HEK293 (cell line): ENCODE measurements at regions not wholly inside any gene's neighbourhood (a gene's known extent, or its start where the extent isn't known, plus 50 kb on each side); places are given as distances from the start of the nearest gene placed in this dataset.

Experiments
- CTCF ChIP-seq: fragments of 450-650 bp; formaldehyde crosslinking; IDR thresholded peaks from 2 replicates; pipeline ENCODE4 v1.5.1; 2016; ENCODE audit warnings: missing biosample characterization, missing genetic modification characterization
- FEZF1 ChIP-seq: fragments of 450-650 bp; formaldehyde crosslinking; IDR thresholded peaks from 2 replicates; pipeline ENCODE4 v1.5.1; 2016; ENCODE audit warnings: missing biosample characterization, missing genetic modification characterization
- GFI1B ChIP-seq: fragments of 450-650 bp; formaldehyde crosslinking; IDR thresholded peaks from 2 replicates; pipeline ENCODE4 v1.5.1; 2016; ENCODE audit warnings: missing biosample characterization, missing genetic modification characterization
- GLI2 ChIP-seq: fragments of 450-650 bp; formaldehyde crosslinking; IDR thresholded peaks from 2 replicates; pipeline ENCODE4; 2017; ENCODE audit warnings: missing biosample characterization, missing genetic modification characterization, low read depth, borderline replicate concordance
- GLIS1 ChIP-seq: fragments of 450-650 bp; formaldehyde crosslinking; IDR thresholded peaks from 2 replicates; pipeline ENCODE4 v1.5.1; 2016; ENCODE audit warnings: missing biosample characterization, missing genetic modification characterization
- IKZF3 ChIP-seq: fragments of 450-650 bp; IDR thresholded peaks from 2 replicates; pipeline ENCODE4 v1.5.0; 2018; ENCODE audit warnings: missing biosample characterization, mild to moderate bottlenecking, missing genetic modification characterization, moderate library complexity
- RBAK ChIP-seq: fragments of 450-650 bp; formaldehyde crosslinking; IDR thresholded peaks from 2 replicates; pipeline ENCODE4 v1.5.1; 2016; ENCODE audit warnings: missing biosample characterization, missing genetic modification characterization
- SP2 ChIP-seq: fragments of 450-650 bp; formaldehyde crosslinking; IDR thresholded peaks from 2 replicates; pipeline ENCODE4 v1.5.1; 2016; ENCODE audit warnings: missing biosample characterization, missing genetic modification characterization
- YY1 ChIP-seq: fragments of 450-650 bp; formaldehyde crosslinking; IDR thresholded peaks from 2 replicates; pipeline ENCODE4 v1.5.1; 2018; ENCODE audit warnings: missing biosample characterization, missing genetic modification characterization
- ZBTB11 ChIP-seq: fragments of 450-650 bp; formaldehyde crosslinking; conservative IDR thresholded peaks from 2 replicates; pipeline ENCODE4 v1.5.1; 2016; ENCODE audit warnings: low read depth, missing biosample characterization, missing genetic modification characterization
- ZBTB49 ChIP-seq: fragments of 450-650 bp; formaldehyde crosslinking; IDR thresholded peaks from 2 replicates; pipeline ENCODE4 v1.5.1; 2016; ENCODE audit warnings: missing biosample characterization, missing genetic modification characterization, low read depth
- ZNF133 ChIP-seq: fragments of 450-650 bp; formaldehyde crosslinking; IDR thresholded peaks from 2 replicates; pipeline ENCODE4 v1.5.1; 2016; ENCODE audit warnings: missing biosample characterization, missing genetic modification characterization
- ZNF266 ChIP-seq: fragments of 450-650 bp; formaldehyde crosslinking; IDR thresholded peaks from 2 replicates; pipeline ENCODE4 v1.5.1; 2016; ENCODE audit warnings: missing biosample characterization, missing genetic modification characterization, low read depth
- ZNF302 ChIP-seq: fragments of 450-650 bp; formaldehyde crosslinking; IDR thresholded peaks from 2 replicates; pipeline ENCODE4 v1.5.1; 2016; ENCODE audit warnings: missing biosample characterization, missing genetic modification characterization, low read depth
- ZNF366 ChIP-seq: fragments of 450-650 bp; formaldehyde crosslinking; conservative IDR thresholded peaks from 2 replicates; pipeline ENCODE4 v1.5.1; 2016; ENCODE audit warnings: missing biosample characterization, missing genetic modification characterization
- ZNF391 ChIP-seq: fragments of 450-650 bp; formaldehyde crosslinking; IDR thresholded peaks from 2 replicates; pipeline ENCODE4 v1.5.1; 2016; ENCODE audit warnings: low read depth, missing biosample characterization, missing genetic modification characterization, borderline replicate concordance
- ZNF530 ChIP-seq: fragments of 450-650 bp; formaldehyde crosslinking; IDR thresholded peaks from 2 replicates; pipeline ENCODE4 v1.5.1; 2016; ENCODE audit warnings: low read depth, missing biosample characterization, missing genetic modification characterization
- ZNF707 ChIP-seq: fragments of 450-650 bp; formaldehyde crosslinking; IDR thresholded peaks from 2 replicates; pipeline ENCODE4 v1.5.1; 2016; ENCODE audit warnings: missing biosample characterization, missing genetic modification characterization
- ZNF791 ChIP-seq: fragments of 450-650 bp; formaldehyde crosslinking; IDR thresholded peaks from 2 replicates; pipeline ENCODE4 v1.5.1; 2016; ENCODE audit warnings: missing biosample characterization, missing genetic modification characterization
- ZSCAN23 ChIP-seq: fragments of 450-650 bp; formaldehyde crosslinking; IDR thresholded peaks from 2 replicates; pipeline ENCODE4 v1.5.1; 2016; ENCODE audit warnings: missing biosample characterization, missing genetic modification characterization
- ZSCAN4 ChIP-seq: fragments of 450-650 bp; formaldehyde crosslinking; IDR thresholded peaks from 2 replicates; pipeline ENCODE4 v1.5.1; 2017; ENCODE audit warnings: missing biosample characterization, missing genetic modification characterization
- TF ChIP-seq, protein P1 (sequence below): fragments of 450-650 bp; formaldehyde crosslinking; IDR thresholded peaks from 2 replicates; pipeline ENCODE4 v1.5.1; 2016; ENCODE audit warnings: missing biosample characterization, missing genetic modification characterization
- TF ChIP-seq, protein P2 (sequence below): fragments of 450-650 bp; formaldehyde crosslinking; IDR thresholded peaks from 2 replicates; pipeline ENCODE4 v1.5.1; 2016; ENCODE audit warnings: missing biosample characterization, missing genetic modification characterization, borderline replicate concordance

- TF ChIP-seq SP2: no peak
- TF ChIP-seq ZNF530 (tag by site-specific recombination): no peak
- TF ChIP-seq ZSCAN23 (tag by site-specific recombination): no peak
- TF ChIP-seq GLIS1: peak; percentile 52; the same call in 1 of the 2 replicates
- no peak for TF ChIP-seq ZNF391 (tag by site-specific recombination)
- TF ChIP-seq ZNF366: no peak
- TF ChIP-seq FEZF1 (tag by site-specific recombination): peak; percentile 89
- TF ChIP-seq, protein P1, sequence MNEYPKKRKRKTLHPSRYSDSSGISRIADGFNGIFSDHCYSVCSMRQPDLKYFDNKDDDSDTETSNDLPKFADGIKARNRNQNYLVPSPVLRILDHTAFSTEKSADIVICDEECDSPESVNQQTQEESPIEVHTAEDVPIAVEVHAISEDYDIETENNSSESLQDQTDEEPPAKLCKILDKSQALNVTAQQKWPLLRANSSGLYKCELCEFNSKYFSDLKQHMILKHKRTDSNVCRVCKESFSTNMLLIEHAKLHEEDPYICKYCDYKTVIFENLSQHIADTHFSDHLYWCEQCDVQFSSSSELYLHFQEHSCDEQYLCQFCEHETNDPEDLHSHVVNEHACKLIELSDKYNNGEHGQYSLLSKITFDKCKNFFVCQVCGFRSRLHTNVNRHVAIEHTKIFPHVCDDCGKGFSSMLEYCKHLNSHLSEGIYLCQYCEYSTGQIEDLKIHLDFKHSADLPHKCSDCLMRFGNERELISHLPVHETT (tag by site-specific recombination): no peak
- TF ChIP-seq ZNF791 (tag by site-specific recombination): no peak
- TF ChIP-seq YY1 (tag by site-specific recombination): no peak
- no peak for TF ChIP-seq ZBTB49 (tag by site-specific recombination)
- 0 out of 2 replicates have a peak, but pooled peaks have one; percentile 42 for TF ChIP-seq GFI1B (tag by site-specific recombination)
- no peak for TF ChIP-seq ZNF266 (tag by site-specific recombination)
- TF ChIP-seq ZNF302 (tag by site-specific recombination): no peak
- TF ChIP-seq, protein P2, sequence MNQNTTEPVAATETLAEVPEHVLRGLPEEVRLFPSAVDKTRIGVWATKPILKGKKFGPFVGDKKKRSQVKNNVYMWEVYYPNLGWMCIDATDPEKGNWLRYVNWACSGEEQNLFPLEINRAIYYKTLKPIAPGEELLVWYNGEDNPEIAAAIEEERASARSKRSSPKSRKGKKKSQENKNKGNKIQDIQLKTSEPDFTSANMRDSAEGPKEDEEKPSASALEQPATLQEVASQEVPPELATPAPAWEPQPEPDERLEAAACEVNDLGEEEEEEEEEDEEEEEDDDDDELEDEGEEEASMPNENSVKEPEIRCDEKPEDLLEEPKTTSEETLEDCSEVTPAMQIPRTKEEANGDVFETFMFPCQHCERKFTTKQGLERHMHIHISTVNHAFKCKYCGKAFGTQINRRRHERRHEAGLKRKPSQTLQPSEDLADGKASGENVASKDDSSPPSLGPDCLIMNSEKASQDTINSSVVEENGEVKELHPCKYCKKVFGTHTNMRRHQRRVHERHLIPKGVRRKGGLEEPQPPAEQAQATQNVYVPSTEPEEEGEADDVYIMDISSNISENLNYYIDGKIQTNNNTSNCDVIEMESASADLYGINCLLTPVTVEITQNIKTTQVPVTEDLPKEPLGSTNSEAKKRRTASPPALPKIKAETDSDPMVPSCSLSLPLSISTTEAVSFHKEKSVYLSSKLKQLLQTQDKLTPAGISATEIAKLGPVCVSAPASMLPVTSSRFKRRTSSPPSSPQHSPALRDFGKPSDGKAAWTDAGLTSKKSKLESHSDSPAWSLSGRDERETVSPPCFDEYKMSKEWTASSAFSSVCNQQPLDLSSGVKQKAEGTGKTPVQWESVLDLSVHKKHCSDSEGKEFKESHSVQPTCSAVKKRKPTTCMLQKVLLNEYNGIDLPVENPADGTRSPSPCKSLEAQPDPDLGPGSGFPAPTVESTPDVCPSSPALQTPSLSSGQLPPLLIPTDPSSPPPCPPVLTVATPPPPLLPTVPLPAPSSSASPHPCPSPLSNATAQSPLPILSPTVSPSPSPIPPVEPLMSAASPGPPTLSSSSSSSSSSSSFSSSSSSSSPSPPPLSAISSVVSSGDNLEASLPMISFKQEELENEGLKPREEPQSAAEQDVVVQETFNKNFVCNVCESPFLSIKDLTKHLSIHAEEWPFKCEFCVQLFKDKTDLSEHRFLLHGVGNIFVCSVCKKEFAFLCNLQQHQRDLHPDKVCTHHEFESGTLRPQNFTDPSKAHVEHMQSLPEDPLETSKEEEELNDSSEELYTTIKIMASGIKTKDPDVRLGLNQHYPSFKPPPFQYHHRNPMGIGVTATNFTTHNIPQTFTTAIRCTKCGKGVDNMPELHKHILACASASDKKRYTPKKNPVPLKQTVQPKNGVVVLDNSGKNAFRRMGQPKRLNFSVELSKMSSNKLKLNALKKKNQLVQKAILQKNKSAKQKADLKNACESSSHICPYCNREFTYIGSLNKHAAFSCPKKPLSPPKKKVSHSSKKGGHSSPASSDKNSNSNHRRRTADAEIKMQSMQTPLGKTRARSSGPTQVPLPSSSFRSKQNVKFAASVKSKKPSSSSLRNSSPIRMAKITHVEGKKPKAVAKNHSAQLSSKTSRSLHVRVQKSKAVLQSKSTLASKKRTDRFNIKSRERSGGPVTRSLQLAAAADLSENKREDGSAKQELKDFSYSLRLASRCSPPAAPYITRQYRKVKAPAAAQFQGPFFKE (tag by site-specific recombination): no peak
- no peak for TF ChIP-seq ZNF707 (tag by site-specific recombination)
- TF ChIP-seq CTCF (tag by site-specific recombination): no peak
- TF ChIP-seq IKZF3 (tag by site-specific recombination): peak; percentile 45; the same call in 1 of the 2 replicates
- TF ChIP-seq GLI2: peak; percentile 20; the same call in 1 of the 2 replicates
- no peak for TF ChIP-seq ZBTB11 (tag by site-specific recombination)
- no peak for TF ChIP-seq ZNF133 (tag by site-specific recombination)
- TF ChIP-seq ZSCAN4 (tag by site-specific recombination): no peak
- no peak for TF ChIP-seq RBAK (tag by site-specific recombination)
These were observed 133.1 kb downstream of the LRIG3 start (continued) for GRCh38 chr12:58787021-58787760.
